ENCODE measurements at regions not wholly inside any gene's neighbourhood (a gene's known extent, or its start where the extent isn't known, plus 50 kb on each side); places are given as distances from the start of the nearest gene placed in this dataset.

DNA sequence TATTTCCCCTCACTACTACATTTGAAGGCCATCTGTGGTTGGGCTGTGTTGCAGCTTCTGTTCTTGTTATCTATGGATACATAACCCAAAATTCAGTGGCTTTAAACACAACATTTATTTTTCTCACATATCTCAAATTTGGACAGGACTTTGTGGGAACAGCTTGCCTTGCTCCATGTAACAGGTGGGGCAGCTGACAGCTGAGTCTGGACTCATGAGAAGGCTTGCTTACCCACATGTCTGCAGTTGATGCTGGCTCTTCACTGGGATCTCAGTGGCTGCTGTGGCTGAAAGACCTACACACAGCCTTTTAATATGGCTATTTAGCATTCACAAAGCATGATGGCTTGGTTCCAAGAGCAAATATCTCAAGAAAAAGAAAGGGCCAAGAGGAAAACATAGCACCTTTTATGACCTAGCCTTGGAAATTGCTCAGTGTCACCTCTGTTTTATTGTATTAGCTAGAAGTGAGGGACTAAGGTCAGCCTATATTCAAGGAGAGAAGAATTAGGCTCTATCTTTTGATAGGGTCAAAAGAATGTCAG is 296.8 kb upstream of the ZNF521 start:
- H3K4me1 Mint-ChIP-seq (ENCODE audit: low read depth, unreplicated experiment) = no peaks in the 10 kb centered on the region
- no peaks in the 10 kb centered on the region for H3K27me3 Mint-ChIP-seq (ENCODE audit: unreplicated experiment)
- TF ChIP-seq, protein P1, sequence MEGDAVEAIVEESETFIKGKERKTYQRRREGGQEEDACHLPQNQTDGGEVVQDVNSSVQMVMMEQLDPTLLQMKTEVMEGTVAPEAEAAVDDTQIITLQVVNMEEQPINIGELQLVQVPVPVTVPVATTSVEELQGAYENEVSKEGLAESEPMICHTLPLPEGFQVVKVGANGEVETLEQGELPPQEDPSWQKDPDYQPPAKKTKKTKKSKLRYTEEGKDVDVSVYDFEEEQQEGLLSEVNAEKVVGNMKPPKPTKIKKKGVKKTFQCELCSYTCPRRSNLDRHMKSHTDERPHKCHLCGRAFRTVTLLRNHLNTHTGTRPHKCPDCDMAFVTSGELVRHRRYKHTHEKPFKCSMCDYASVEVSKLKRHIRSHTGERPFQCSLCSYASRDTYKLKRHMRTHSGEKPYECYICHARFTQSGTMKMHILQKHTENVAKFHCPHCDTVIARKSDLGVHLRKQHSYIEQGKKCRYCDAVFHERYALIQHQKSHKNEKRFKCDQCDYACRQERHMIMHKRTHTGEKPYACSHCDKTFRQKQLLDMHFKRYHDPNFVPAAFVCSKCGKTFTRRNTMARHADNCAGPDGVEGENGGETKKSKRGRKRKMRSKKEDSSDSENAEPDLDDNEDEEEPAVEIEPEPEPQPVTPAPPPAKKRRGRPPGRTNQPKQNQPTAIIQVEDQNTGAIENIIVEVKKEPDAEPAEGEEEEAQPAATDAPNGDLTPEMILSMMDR (IDR thresholded peaks at IDR 0.05; ENCODE audit: partially characterized antibody, unreplicated experiment) = no peak
- DNase-seq = no peak
- no peaks in the 10 kb centered on the region for H3K9me3 Mint-ChIP-seq (ENCODE audit: unreplicated experiment)
- H3K27ac Mint-ChIP-seq (ENCODE audit: unreplicated experiment) = no peak overlapping the region
- H3K36me3 Mint-ChIP-seq (ENCODE audit: unreplicated experiment) = no peaks in the 10 kb centered on the region
- H3K4me3 Mint-ChIP-seq (ENCODE audit: unreplicated experiment) = no peak overlapping the region

DNA sequence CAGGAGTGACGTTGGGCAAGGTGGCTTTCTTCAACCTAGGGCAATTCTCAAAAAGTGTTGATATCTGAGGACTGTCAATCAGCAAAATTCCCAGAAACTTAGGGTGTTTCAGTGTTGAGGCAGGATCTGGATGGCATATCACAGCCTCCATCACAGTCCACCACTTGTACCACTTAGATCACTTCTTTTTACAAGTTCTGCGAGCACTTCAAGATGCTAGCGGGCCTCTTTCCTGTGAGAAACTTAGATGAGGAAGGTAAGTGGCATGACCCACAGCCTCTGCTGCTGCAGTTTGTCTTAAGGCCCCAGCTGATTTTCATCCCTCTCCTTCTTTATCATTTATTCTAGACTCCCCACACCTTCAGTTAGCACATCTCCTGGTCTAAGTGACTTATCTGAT is 295.4 kb upstream of the ZNF521 start:
- Mint-ChIP-seq H3K27me3 (ENCODE audit: unreplicated experiment) (no peaks in the 10 kb centered on the region), H3K4me3 (ENCODE audit: unreplicated experiment) (no peak overlapping the region), H3K4me1 (ENCODE audit: low read depth, unreplicated experiment) (no peaks in the 10 kb centered on the region), H3K9me3 (ENCODE audit: unreplicated experiment) (no peaks in the 10 kb centered on the region), H3K36me3 (ENCODE audit: unreplicated experiment) (no peaks in the 10 kb centered on the region), H3K27ac (ENCODE audit: unreplicated experiment) (no peak overlapping the region)
- no peak for DNase-seq
- TF ChIP-seq, protein P1 (IDR thresholded peaks at IDR 0.05; ENCODE audit: partially characterized antibody, unreplicated experiment) = no peak

GRCh38 chr18:25646971-25647370 is 295.0 kb upstream of the ZNF521 start:
- no peak for DNase-seq
- no peak overlapping the region for H3K4me3 Mint-ChIP-seq (ENCODE audit: unreplicated experiment)
- no peaks in the 10 kb centered on the region for H3K9me3 Mint-ChIP-seq (ENCODE audit: unreplicated experiment)
- no peaks in the 10 kb centered on the region for H3K27me3 Mint-ChIP-seq (ENCODE audit: unreplicated experiment)
- no peaks in the 10 kb centered on the region for H3K4me1 Mint-ChIP-seq (ENCODE audit: low read depth, unreplicated experiment)
- TF ChIP-seq, protein P1 (IDR thresholded peaks at IDR 0.05; ENCODE audit: partially characterized antibody, unreplicated experiment) = no peak
- H3K36me3 Mint-ChIP-seq (ENCODE audit: unreplicated experiment) = no peaks in the 10 kb centered on the region
- no peak overlapping the region for H3K27ac Mint-ChIP-seq (ENCODE audit: unreplicated experiment)

- Mint-ChIP-seq H3K4me3 (ENCODE audit: unreplicated experiment) (no peak overlapping the region), H3K9me3 (ENCODE audit: unreplicated experiment) (no peaks in the 10 kb centered on the region)
These were observed 287.6 kb upstream of the ZNF521 start for GRCh38 chr18:25639596-25639995.

GRCh38 chr18:25633563-25633962 is 281.6 kb upstream of the ZNF521 start:
- H3K27me3 Mint-ChIP-seq (ENCODE audit: unreplicated experiment) = no peaks in the 10 kb centered on the region
- no peak for DNase-seq
- no peak overlapping the region for H3K27ac Mint-ChIP-seq (ENCODE audit: unreplicated experiment)
- no peaks in the 10 kb centered on the region for H3K36me3 Mint-ChIP-seq (ENCODE audit: unreplicated experiment)
- H3K4me1 Mint-ChIP-seq (ENCODE audit: low read depth, unreplicated experiment) = no peaks in the 10 kb centered on the region
- no peak overlapping the region for H3K4me3 Mint-ChIP-seq (ENCODE audit: unreplicated experiment)
- H3K9me3 Mint-ChIP-seq (ENCODE audit: unreplicated experiment) = no peaks in the 10 kb centered on the region
- TF ChIP-seq, protein P1 (IDR thresholded peaks at IDR 0.05; ENCODE audit: partially characterized antibody, unreplicated experiment) = no peak

More at GRCh38 chr18:25639596-25639995, 287.6 kb upstream of the ZNF521 start:
- Mint-ChIP-seq H3K4me1 (ENCODE audit: low read depth, unreplicated experiment) (no peaks in the 10 kb centered on the region), H3K27ac (ENCODE audit: unreplicated experiment) (no peak overlapping the region), H3K36me3 (ENCODE audit: unreplicated experiment) (no peaks in the 10 kb centered on the region), H3K27me3 (ENCODE audit: unreplicated experiment) (no peaks in the 10 kb centered on the region)
- DNase-seq = no peak
- TF ChIP-seq, protein P1 (IDR thresholded peaks at IDR 0.05; ENCODE audit: partially characterized antibody, unreplicated experiment) = no peak

Measured in glutamatergic neuron (in vitro differentiated cells).